GM23248 (cell line): ENCODE measurements at regions not wholly inside any gene's neighbourhood (a gene's known extent, or its start where the extent isn't known, plus 50 kb on each side); places are given as distances from the start of the nearest gene placed in this dataset.

ENCODE experiments used
- DNase-seq: peaks from one replicate; pipeline ENCODE4 v3.0.0-alpha.2; 2015
- H2AFZ ChIP-seq: fragments of 200-600 bp; sonication (generic); 2 replicates; pipeline ENCODE4 v1.6.1; 2016; ENCODE audit warnings: antibody characterized with exemption
- H3F3A ChIP-seq: fragments of 200-600 bp; sonication (generic); 2 replicates; pipeline ENCODE4 v1.6.1; 2016; ENCODE audit warnings: mild to moderate bottlenecking, antibody characterized with exemption, mixed run types; ENCODE audit not compliant: insufficient read depth
- H3K27ac ChIP-seq: fragments of 200-600 bp; sonication (generic); 2 replicates; pipeline ENCODE4 v1.5.1; 2016; ENCODE audit warnings: mild to moderate bottlenecking
- H3K27me3 ChIP-seq: fragments of 200-600 bp; sonication (generic); replicated peaks from 2 replicates; pipeline ENCODE4 v1.6.1; 2016; ENCODE audit warnings: mild to moderate bottlenecking; ENCODE audit not compliant: insufficient read depth
- H3K36me3 ChIP-seq: fragments of 200-600 bp; sonication (generic); 2 replicates; pipeline ENCODE4 v1.6.1; 2016; ENCODE audit warnings: low read depth, mild to moderate bottlenecking
- H3K4me1 ChIP-seq: fragments of 200-600 bp; sonication (generic); 2 replicates; pipeline ENCODE4 v1.6.1; 2016; ENCODE audit warnings: mild to moderate bottlenecking; ENCODE audit not compliant: insufficient read depth
- H3K4me2 ChIP-seq: fragments of 200-600 bp; sonication (generic); one replicate; pipeline ENCODE4 v1.6.1; 2016; ENCODE audit warnings: mild to moderate bottlenecking; ENCODE audit not compliant: unreplicated experiment
- H3K4me3 ChIP-seq: fragments of 200-600 bp; sonication (generic); 2 replicates; pipeline ENCODE4 v1.5.1; 2016; ENCODE audit warnings: mild to moderate bottlenecking
- H3K79me2 ChIP-seq: fragments of 200-600 bp; sonication (generic); 2 replicates; pipeline ENCODE4 v1.6.1; 2016; ENCODE audit warnings: mild to moderate bottlenecking; ENCODE audit not compliant: insufficient read depth
- H3K9ac ChIP-seq: fragments of 200-600 bp; sonication (generic); 2 replicates; pipeline ENCODE4 v1.6.1; 2016; ENCODE audit warnings: mild to moderate bottlenecking
- H3K9me2 ChIP-seq: fragments of 200-600 bp; sonication (generic); 2 replicates; pipeline ENCODE4 v1.6.1; 2016; ENCODE audit warnings: mixed run types, mild to moderate bottlenecking, moderate library complexity; ENCODE audit not compliant: insufficient read depth
- H3K9me3 ChIP-seq: fragments of 200-600 bp; sonication (generic); one replicate; pipeline ENCODE4 v1.6.1; 2017; ENCODE audit warnings: low read depth
- H4K20me1 ChIP-seq: fragments of 200-600 bp; sonication (generic); 2 replicates; pipeline ENCODE4 v1.6.0; 2016; ENCODE audit not compliant: insufficient read depth
- EZH2 ChIP-seq: fragments of 200-600 bp; sonication (generic); IDR thresholded peaks from 2 replicates; pipeline ENCODE4 v1.6.1; 2018; ENCODE audit warnings: antibody characterized with exemption, mild to moderate bottlenecking; ENCODE audit not compliant: insufficient read depth, poor library complexity, severe bottlenecking
- EZH2phosphoT487 ChIP-seq: fragments of 200-600 bp; sonication (generic); IDR thresholded peaks from 2 replicates; pipeline ENCODE4 v1.6.1; 2018; ENCODE audit warnings: antibody characterized with exemption, moderate library complexity, mild to moderate bottlenecking, low read depth; ENCODE audit not compliant: insufficient read depth
- WGBS, 2 experiments: methylation state at CpG; one replicate each; pipeline ENCODE4 v1.1.6; 2015 to 2017; ENCODE audit warnings: low lambda C conversion rate in 2 of 2, low coverage in 1 of 2; ENCODE audit errors: missing lambda C conversion rate in 2 of 2; 5-methylcytosine and 5-hydroxymethylcytosine counted together
- in situ Hi-C: fragments of 300-500 bp; cut with MboI; formaldehyde crosslinking; loops from 2 replicates; pipeline ENCODE4 v1.15.0; 2020

DNA sequence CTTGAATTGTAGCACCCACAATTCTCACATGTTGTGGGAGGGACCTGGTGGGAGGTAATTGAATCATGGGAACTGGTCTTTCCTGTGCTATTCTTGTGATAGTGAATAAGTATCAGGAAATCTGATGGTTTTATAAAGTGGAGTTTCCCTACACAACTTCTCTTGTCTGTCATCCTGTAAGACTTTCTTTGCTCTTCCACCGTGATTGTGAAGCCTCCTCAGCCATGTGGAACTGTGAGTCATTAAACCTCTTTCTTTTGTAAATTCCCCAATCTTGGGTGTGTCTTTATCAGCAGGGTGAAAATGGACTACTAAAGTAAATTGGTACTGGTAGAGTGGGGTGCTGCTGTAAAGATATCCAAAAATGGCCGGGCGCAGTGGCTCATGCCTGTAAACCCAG is 215.6 kb downstream of the LIG4 start:
- 37 to 42% methylated on average over 3 of the region's 3 CpGs for WGBS, 2 experiments
- H3K36me3 ChIP-seq = no peaks in the 10 kb centered on the region
- H3K9me3 ChIP-seq = no peaks in the 10 kb centered on the region
- H3K27me3 ChIP-seq = peaks cover 7% of the 10 kb centered on the region; the same call in 1 of the 2 replicates
- no peak overlapping the region for H3K4me3 ChIP-seq
- H3K79me2 ChIP-seq = no peaks in the 10 kb centered on the region
- no peak overlapping the region for H3K9ac ChIP-seq
- H3K4me2 ChIP-seq = no peak overlapping the region
- H4K20me1 ChIP-seq = no peaks in the 10 kb centered on the region
- no peaks in the 10 kb centered on the region for H3K4me1 ChIP-seq
- H3F3A ChIP-seq = no peaks in the 10 kb centered on the region
- H2AFZ ChIP-seq = no peak overlapping the region
- in situ Hi-C loops = no loop called here
- no peak overlapping the region for H3K27ac ChIP-seq
- H3K9me2 ChIP-seq = no peaks in the 10 kb centered on the region
- TF ChIP-seq EZH2phosphoT487 (no peak), EZH2 (no peak)
- no peak for DNase-seq

DNA sequence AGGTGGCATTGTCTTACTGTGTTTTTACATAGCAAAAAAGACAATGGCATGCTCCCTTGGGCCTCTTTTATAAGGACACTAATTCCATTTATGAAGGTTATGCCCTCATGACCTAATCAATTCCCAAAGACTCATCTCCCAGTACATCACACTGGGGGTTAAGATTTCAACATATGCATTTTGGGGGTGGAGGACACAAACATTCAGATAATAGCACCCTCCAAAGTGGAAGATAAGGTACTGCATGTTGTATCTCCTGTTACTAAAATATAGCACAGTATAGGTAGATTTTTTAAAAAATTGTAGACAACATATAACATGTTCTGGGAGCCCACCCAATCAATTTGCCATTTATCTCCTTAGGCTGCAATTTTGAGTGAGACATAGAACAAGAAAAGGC is 221.2 kb downstream of the LIG4 start:
- no peak overlapping the region for H2AFZ ChIP-seq
- in situ Hi-C loops = no loop called here
- H3K36me3 ChIP-seq = no peaks in the 10 kb centered on the region
- H3K9me3 ChIP-seq = no peaks in the 10 kb centered on the region
- H4K20me1 ChIP-seq = no peaks in the 10 kb centered on the region
- DNase-seq = no peak
- no peak overlapping the region for H3K4me2 ChIP-seq
- no peaks in the 10 kb centered on the region for H3K9me2 ChIP-seq
- no peak for TF ChIP-seq EZH2phosphoT487
- no peak for TF ChIP-seq EZH2
- H3K4me3 ChIP-seq = no peak overlapping the region
- no peaks in the 10 kb centered on the region for H3K27me3 ChIP-seq
- H3K9ac ChIP-seq = no peak overlapping the region
- H3F3A ChIP-seq = no peaks in the 10 kb centered on the region
- H3K79me2 ChIP-seq = no peaks in the 10 kb centered on the region
- H3K4me1 ChIP-seq = no peaks in the 10 kb centered on the region
- no peak overlapping the region for H3K27ac ChIP-seq

DNA sequence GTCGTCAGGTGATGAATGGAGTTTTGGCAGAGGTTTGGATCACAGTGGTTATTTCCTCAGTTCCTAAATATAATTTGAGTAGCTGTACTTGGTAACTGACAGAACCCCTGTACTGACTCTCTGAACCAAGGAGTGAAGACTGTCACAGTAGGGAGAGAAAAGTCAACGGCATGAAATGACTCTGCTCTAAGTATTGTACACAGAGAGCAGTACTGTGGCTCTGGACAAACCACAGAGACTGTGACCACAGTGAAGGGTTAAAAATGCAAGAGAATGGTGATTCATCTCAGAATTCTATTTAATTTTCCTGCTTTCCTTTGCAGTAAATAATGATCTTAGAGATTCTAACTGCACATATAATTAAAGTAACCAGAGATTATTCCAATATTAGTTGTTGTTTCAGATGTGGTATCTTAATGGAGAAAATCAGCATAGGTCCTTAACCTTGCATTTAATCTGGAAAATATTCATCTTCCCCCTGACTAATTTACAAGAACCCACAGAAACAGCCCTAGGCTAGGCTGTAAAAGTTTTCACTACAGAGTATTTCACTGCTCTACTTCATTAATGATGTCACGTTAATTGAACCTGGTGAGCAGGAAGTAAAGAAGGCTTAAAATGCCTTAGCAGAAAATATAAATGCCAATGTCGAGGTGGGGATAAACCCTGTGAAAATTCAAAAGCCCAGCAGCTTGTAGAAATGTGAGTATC is 221.9 kb downstream of the LIG4 start:
- no peak overlapping the region for H3K4me3 ChIP-seq
- no peaks in the 10 kb centered on the region for H3K9me3 ChIP-seq
- no peaks in the 10 kb centered on the region for H3F3A ChIP-seq
- H3K4me2 ChIP-seq = no peak overlapping the region
- TF ChIP-seq EZH2 (no peak), EZH2phosphoT487 (no peak)
- WGBS, 2 experiments = 16 to 22% methylated on average over 4 of the region's 4 CpGs
- no peak overlapping the region for H3K9ac ChIP-seq
- no peaks in the 10 kb centered on the region for H3K4me1 ChIP-seq
- in situ Hi-C loops = no loop called here
- H3K27me3 ChIP-seq = no peaks in the 10 kb centered on the region
- DNase-seq = no peak
- no peaks in the 10 kb centered on the region for H3K36me3 ChIP-seq
- no peaks in the 10 kb centered on the region for H3K9me2 ChIP-seq
- no peaks in the 10 kb centered on the region for H4K20me1 ChIP-seq
- H3K79me2 ChIP-seq = no peaks in the 10 kb centered on the region
- no peak overlapping the region for H2AFZ ChIP-seq
- H3K27ac ChIP-seq = no peak overlapping the region

DNA sequence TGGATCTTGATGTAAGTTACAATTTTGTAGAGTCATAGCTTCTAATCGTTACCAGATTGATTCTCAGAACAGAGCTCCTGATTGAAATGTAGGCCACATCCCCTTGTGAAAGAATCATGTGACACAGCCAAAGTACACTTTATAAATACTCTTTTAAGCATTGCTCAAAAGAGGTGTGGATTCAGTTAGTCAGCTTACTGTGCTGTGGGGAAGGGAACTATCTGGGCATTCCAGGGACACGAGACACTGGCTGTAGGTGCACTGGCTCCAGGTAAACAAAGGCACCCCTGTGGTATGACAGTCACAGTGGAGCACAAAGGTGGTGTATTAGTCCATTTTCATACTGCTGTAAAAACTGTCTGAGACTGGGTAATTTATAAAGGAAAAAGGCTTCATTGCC is 222.8 kb downstream of the LIG4 start:
- Histone ChIP-seq H4K20me1 (no peaks in the 10 kb centered on the region), H3K79me2 (no peaks in the 10 kb centered on the region), H3F3A (no peaks in the 10 kb centered on the region), H3K4me3 (no peak overlapping the region), H3K27ac (no peak overlapping the region), H3K9me2 (no peaks in the 10 kb centered on the region), H3K4me1 (no peaks in the 10 kb centered on the region), H3K9me3 (no peaks in the 10 kb centered on the region), H3K9ac (no peak overlapping the region), H3K27me3 (no peaks in the 10 kb centered on the region), H3K4me2 (no peak overlapping the region), H3K36me3 (no peaks in the 10 kb centered on the region), H2AFZ (no peak overlapping the region)
- TF ChIP-seq EZH2 (no peak), EZH2phosphoT487 (no peak)
- WGBS, 2 experiments = 0% methylated on average over 2 of the region's 2 CpGs
- no peak for DNase-seq
- in situ Hi-C loops = no loop called here

DNA sequence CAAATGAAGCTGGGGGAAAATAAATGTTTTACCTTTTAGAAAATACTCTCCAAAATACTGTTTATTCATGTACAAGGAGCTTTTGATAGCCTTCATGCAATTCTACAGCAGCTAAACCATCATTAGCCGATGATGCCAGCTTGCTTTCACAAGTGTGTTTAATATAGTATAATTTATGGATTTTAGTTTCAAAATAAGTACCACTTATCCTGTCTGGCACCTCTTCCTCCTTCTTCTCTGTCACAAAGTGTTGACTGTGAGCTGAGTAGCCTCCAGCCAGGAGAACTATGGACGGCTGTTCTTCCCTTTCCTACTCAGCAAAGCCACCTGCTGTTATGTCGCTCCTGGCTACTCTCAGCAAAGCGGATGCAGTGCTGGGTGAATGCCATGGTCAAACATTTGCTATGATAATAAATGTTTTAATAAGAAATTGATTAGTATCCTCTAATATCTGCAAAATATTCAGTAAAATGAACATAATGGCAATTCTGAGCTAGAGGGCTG is 238.2 kb downstream of the LIG4 start:
- 15 to 21% methylated on average over 4 of the region's 4 CpGs for WGBS, 2 experiments

More for the DNA sequence above, 238.2 kb downstream of the LIG4 start:
- DNase-seq = no peak
- no peaks in the 10 kb centered on the region for H3K4me1 ChIP-seq
- no peak overlapping the region for H3K9ac ChIP-seq
- in situ Hi-C loops = no loop called here
- no peaks in the 10 kb centered on the region; the same call in 1 of the 2 replicates for H4K20me1 ChIP-seq
- H3K79me2 ChIP-seq = no peaks in the 10 kb centered on the region
- no peak overlapping the region for H3K4me3 ChIP-seq
- H3F3A ChIP-seq = no peaks in the 10 kb centered on the region
- H3K27ac ChIP-seq = no peak overlapping the region
- no peaks in the 10 kb centered on the region for H3K9me3 ChIP-seq
- H3K36me3 ChIP-seq = no peaks in the 10 kb centered on the region
- no peaks in the 10 kb centered on the region for H3K9me2 ChIP-seq
- TF ChIP-seq EZH2 = no peak
- no peak for TF ChIP-seq EZH2phosphoT487
- no peak overlapping the region for H2AFZ ChIP-seq
- H3K27me3 ChIP-seq = peaks cover 6% of the 10 kb centered on the region; the same call in 1 of the 2 replicates
- no peak overlapping the region for H3K4me2 ChIP-seq
